Endothelial cell of umbilical vein (primary cell): ENCODE measurements at regions not wholly inside any gene's neighbourhood (a gene's known extent, or its start where the extent isn't known, plus 50 kb on each side); places are given as distances from the start of the nearest gene placed in this dataset.
"Not testable (repeated sequence)": the region's sequence is repeated elsewhere in the genome, so short reads cannot be mapped to it uniquely, and the experiment has no call there.

Experiments used
- BruUV-seq: library from RNA; stranded (reverse); fragments of 400-500 nt; replicated peaks from 2 replicates; lab custom pipeline; 2021; lab: Mats Ljungman, UMichigan
- CTCF ChIA-PET: fragments of 300-600, 350-600 bp; sonication (Branson Sonifier 250); formaldehyde crosslinking; loops from one replicate; lab custom pipeline; 2021; ENCODE audit warnings: antibody characterized with exemption, inconsistent platforms; lab: Charles Lee
- POLR2A ChIA-PET: fragments of 300-600, 350-600 bp; sonication (Branson Sonifier 250); formaldehyde crosslinking; loops from one replicate; lab custom pipeline; 2021; ENCODE audit warnings: antibody characterized with exemption, inconsistent platforms; lab: Charles Lee
- DNase-seq: peaks from one replicate; pipeline ENCODE4 v3.0.0-alpha.2; 2011; ENCODE audit warnings: low read depth, low spot score
- FAIRE-seq: peaks from 2 replicates; lab custom pipeline; 2011; peaks lifted over from hg19 to GRCh38; lab: Jason Lieb, UNC
- H2AFZ ChIP-seq: 2 replicates; pipeline ENCODE4 v1.6.0; 2012; ENCODE audit warnings: low read depth, low read length, control low read depth, inconsistent platforms
- H3K27ac ChIP-seq: 2 replicates; pipeline ENCODE4 v1.5.1; 2011; ENCODE audit warnings: low read depth, mild to moderate bottlenecking, control low read depth, low read length, moderate library complexity; ENCODE audit not compliant: insufficient read depth
- H3K27me3 ChIP-seq, 2 experiments: 2 replicates each; pipeline versions ENCODE4 v1.6.0 to v1.6.1; 2011; ENCODE audit warnings: low read length in 2 of 2, mixed read lengths in 1 of 2; ENCODE audit not compliant: control insufficient read depth in 2 of 2, insufficient read depth in 2 of 2
- H3K36me3 ChIP-seq, 2 experiments: 2 replicates in 1 of 2; 3 replicates in 1 of 2; pipeline ENCODE4 v1.5.1; 2011; ENCODE audit warnings: low read length in 2 of 2, mild to moderate bottlenecking in 1 of 2, moderate library complexity in 1 of 2; ENCODE audit not compliant: control insufficient read depth in 2 of 2, insufficient read depth in 2 of 2; ENCODE audit errors: extremely low read depth in 1 of 2
- H3K4me1 ChIP-seq: 3 replicates; pipeline ENCODE4 v1.5.1; 2011; ENCODE audit warnings: mild to moderate bottlenecking, low read length; ENCODE audit not compliant: control insufficient read depth, insufficient read depth; ENCODE audit errors: extremely low read depth
- H3K4me2 ChIP-seq: 2 replicates; pipeline ENCODE4 v1.6.1; 2011; ENCODE audit warnings: low read length, control low read depth, mixed read lengths; ENCODE audit not compliant: insufficient read depth
- H3K4me3 ChIP-seq, 3 experiments: fragments of 200-600 bp in 1 of 3; sonication (generic), shearing (Covaris generic) in 1 of 3; replicated peaks in 1 of 3; 2 replicates each; pipeline ENCODE4 v1.5.1; 2011 to 2016; ENCODE audit warnings: control low read depth in 3 of 3, low read length in 3 of 3, mild to moderate bottlenecking in 2 of 3, inconsistent platforms in 1 of 3, low read depth in 1 of 3, moderate library complexity in 1 of 3; ENCODE audit not compliant: insufficient read depth in 1 of 3
- H3K79me2 ChIP-seq: 2 replicates; pipeline ENCODE4 v1.6.0; 2012; ENCODE audit warnings: low read length, inconsistent platforms; ENCODE audit not compliant: control insufficient read depth, insufficient read depth
- H3K9ac ChIP-seq: replicated peaks from 2 replicates; pipeline ENCODE3; 2011; ENCODE audit warnings: low read length, control low read depth; ENCODE audit not compliant: insufficient read depth; ENCODE audit errors: extremely low read depth
- H3K9me1 ChIP-seq: replicated peaks from 3 replicates; pipeline ENCODE4 v1.6.0; 2011; ENCODE audit warnings: mild to moderate bottlenecking, low read length; ENCODE audit not compliant: control insufficient read depth, insufficient read depth; ENCODE audit errors: extremely low read depth
- H3K9me3 ChIP-seq: replicated peaks from 2 replicates; pipeline ENCODE4 v1.5.1; 2012; ENCODE audit warnings: low read length, inconsistent platforms; ENCODE audit not compliant: control insufficient read depth, insufficient read depth
- H4K20me1 ChIP-seq: replicated peaks from 2 replicates; pipeline ENCODE3; 2011; ENCODE audit warnings: mild to moderate bottlenecking, low read length; ENCODE audit not compliant: control insufficient read depth, insufficient read depth; ENCODE audit errors: extremely low read depth
- JUN ChIP-seq: IDR thresholded peaks from 2 replicates; pipeline ENCODE4 v1.6.1; 2011; ENCODE audit warnings: borderline replicate concordance, low read depth; ENCODE audit not compliant: insufficient read length, insufficient read depth
- MYC ChIP-seq: IDR thresholded peaks from one replicate; pipeline ENCODE4 v1.6.1; 2011; ENCODE audit warnings: mild to moderate bottlenecking, low read depth, low read length
- dilution Hi-C: fragments of 300-500 bp; cut with MboI; formaldehyde crosslinking; loops from one replicate; pipeline ENCODE4 v1.15.0; 2019; ENCODE audit warnings: low sequenced_read_pairs; ENCODE audit not compliant: extremely low pct_ligation_motif_present
- intact Hi-C: fragments of 100-400 bp; cut with micrococcal nuclease; formaldehyde crosslinking; loops from one replicate; pipeline ENCODE4 v1.10.0; 2022

GRCh38 chr3:20240154-20240883 is 54.3 kb upstream of the SGO1 start:
- FAIRE-seq (no peak), DNase-seq (no peak)
- no peaks in the 10 kb centered on the region for H3K9me1 ChIP-seq
- no peak overlapping the region for H2AFZ ChIP-seq
- H3K36me3 ChIP-seq, result no peaks in the 10 kb centered on the region
- no peaks in the 10 kb centered on the region for H3K4me1 ChIP-seq
- H3K27ac ChIP-seq, result no peak overlapping the region
- H4K20me1 ChIP-seq, result no peaks in the 10 kb centered on the region
- no peak for TF ChIP-seq JUN
- TF ChIP-seq MYC, result no peak
- dilution Hi-C loops, result no loop called here
- CTCF ChIA-PET, result interaction anchor here (0.7 to 1.6 kb wide), 2 partner anchors 15 to 16 kb away, joined by 3 to 4 read pairs; no protein-coding TSS in a partner anchor
- no peaks in the 10 kb centered on the region for H3K79me2 ChIP-seq
- H3K27me3 ChIP-seq, result no peaks in the 10 kb centered on the region
- no peak overlapping the region for H3K4me2 ChIP-seq
- BruUV-seq, result no TSS peak
- no peak overlapping the region for H3K9ac ChIP-seq
- POLR2A ChIA-PET, result no interaction called here
- no peak overlapping the region for H3K4me3 ChIP-seq
- H3K9me3 ChIP-seq, result no peaks in the 10 kb centered on the region
- intact Hi-C loops, result no loop called here

- H3K27ac ChIP-seq, FAIRE-seq, dilution Hi-C loops, BruUV-seq, H3K79me2 ChIP-seq, H3K9me3 ChIP-seq, H3K4me2 ChIP-seq, H3K4me3 ChIP-seq, H3K4me1 ChIP-seq, H3K27me3 ChIP-seq, POLR2A ChIA-PET, DNase-seq, H4K20me1 ChIP-seq, H3K9ac ChIP-seq, H3K36me3 ChIP-seq, intact Hi-C loops, H2AFZ ChIP-seq, H3K9me1 ChIP-seq: not testable (repeated sequence)
- CTCF ChIA-PET, result interaction anchor here (1.0 kb wide), 1 partner anchor 18 kb away, joined by 3 read pairs; no protein-coding TSS in a partner anchor
Measured at GRCh38 chr3:20238199-20238598, 52.2 kb upstream of the SGO1 start.
